ENCODE measurements at regions not wholly inside any gene's neighbourhood (a gene's known extent, or its start where the extent isn't known, plus 50 kb on each side); places are given as distances from the start of the nearest gene placed in this dataset.

GRCh38 chr1:217009376-217009775 is 286.1 kb upstream of the ESRRG start:
- TF ChIP-seq CTCF (IDR thresholded peaks at IDR 0.05) (no peak), POLR2A (IDR thresholded peaks at IDR 0.05) (no peak)
- Histone ChIP-seq H3K4me1 (no peaks in the 10 kb centered on the region), H3K36me3 (no peaks in the 10 kb centered on the region), H3K9me3 (no peaks in the 10 kb centered on the region), H3K27me3 (no peaks in the 10 kb centered on the region), H3K27ac (no peak overlapping the region), H3K4me3 (no peak overlapping the region)
- no peak for DNase-seq

- Histone ChIP-seq H3K27me3 (no peaks in the 10 kb centered on the region), H3K9me3 (no peaks in the 10 kb centered on the region), H3K27ac (no peak overlapping the region), H3K36me3 (no peaks in the 10 kb centered on the region), H3K4me3 (no peak overlapping the region), H3K4me1 (no peaks in the 10 kb centered on the region)
- TF ChIP-seq POLR2A (IDR thresholded peaks at IDR 0.05) (no peak), CTCF (IDR thresholded peaks at IDR 0.05) (no peak)
- DNase-seq = no peak
Measured at GRCh38 chr1:217004776-217005436, 281.7 kb upstream of the ESRRG start.

- Histone ChIP-seq H3K27me3 (no peaks in the 10 kb centered on the region), H3K4me3 (no peak overlapping the region), H3K36me3 (no peaks in the 10 kb centered on the region), H3K9me3 (no peaks in the 10 kb centered on the region), H3K27ac (no peak overlapping the region), H3K4me1 (no peaks in the 10 kb centered on the region)
- no peak for TF ChIP-seq CTCF (IDR thresholded peaks at IDR 0.05)
- no peak for TF ChIP-seq POLR2A (IDR thresholded peaks at IDR 0.05)
- DNase-seq = no peak
Measured at GRCh38 chr1:217003355-217003754, 280.1 kb upstream of the ESRRG start.

- no peak overlapping the region for H3K27ac ChIP-seq
- TF ChIP-seq CTCF (IDR thresholded peaks at IDR 0.05) = no peak
- no peak for TF ChIP-seq POLR2A (IDR thresholded peaks at IDR 0.05)
- no peak for DNase-seq
- no peaks in the 10 kb centered on the region for H3K36me3 ChIP-seq
- no peak overlapping the region for H3K4me3 ChIP-seq
- H3K9me3 ChIP-seq = no peaks in the 10 kb centered on the region
- H3K27me3 ChIP-seq = no peaks in the 10 kb centered on the region
- no peaks in the 10 kb centered on the region for H3K4me1 ChIP-seq
Measured at GRCh38 chr1:216997831-216998230, 274.6 kb upstream of the ESRRG start.

GRCh38 chr1:216997069-216997468 is 273.8 kb upstream of the ESRRG start:
- Histone ChIP-seq H3K27ac (no peak overlapping the region), H3K4me1 (no peaks in the 10 kb centered on the region), H3K27me3 (no peaks in the 10 kb centered on the region), H3K4me3 (no peak overlapping the region), H3K9me3 (no peaks in the 10 kb centered on the region), H3K36me3 (no peaks in the 10 kb centered on the region)
- TF ChIP-seq CTCF (IDR thresholded peaks at IDR 0.05) (no peak), POLR2A (IDR thresholded peaks at IDR 0.05) (no peak)
- DNase-seq = no peak

GRCh38 chr1:216984536-216984935 is 261.3 kb upstream of the ESRRG start:
- no peak for TF ChIP-seq POLR2A (IDR thresholded peaks at IDR 0.05)
- TF ChIP-seq CTCF (IDR thresholded peaks at IDR 0.05) = no peak

More at GRCh38 chr1:216984536-216984935, 261.3 kb upstream of the ESRRG start:
- H3K27ac ChIP-seq = no peak overlapping the region
- no peak for DNase-seq
- no peaks in the 10 kb centered on the region for H3K9me3 ChIP-seq
- H3K4me3 ChIP-seq = no peak overlapping the region
- no peaks in the 10 kb centered on the region for H3K4me1 ChIP-seq
- H3K36me3 ChIP-seq = no peaks in the 10 kb centered on the region
- H3K27me3 ChIP-seq = no peaks in the 10 kb centered on the region
